Activated CD4-positive, alpha-beta T cell treated with anti-CD3 and anti-CD28 coated beads for 48 hours (primary cell): ENCODE measurements at regions not wholly inside any gene's neighbourhood (a gene's known extent, or its start where the extent isn't known, plus 50 kb on each side); places are given as distances from the start of the nearest gene placed in this dataset.
A peak's percentile ranks its signal among the peaks of the same experiment; 100 is the strongest.
"Not testable (repeated sequence)": the region's sequence is repeated elsewhere in the genome, so short reads cannot be mapped to it uniquely, and the experiment has no call there.

ENCODE experiments used
- DNase-seq: peaks from one replicate; pipeline ENCODE4 v3.0.0-alpha.2; 2020

GRCh38 chr1:148432318-148432717 is 50.8 kb downstream of the PPIAL4G start:
- DNase-seq: not testable (repeated sequence)

- not testable (repeated sequence) for DNase-seq
Measured at GRCh38 chr1:148429856-148430255, 53.2 kb downstream of the PPIAL4G start.

- peak; percentile 61 for DNase-seq
Measured at GRCh38 chr1:148426940-148427611, 56.0 kb downstream of the PPIAL4G start.

GRCh38 chr1:148426385-148426784 is 56.7 kb downstream of the PPIAL4G start:
- DNase-seq: not testable (repeated sequence)

GRCh38 chr1:148424143-148425003 is 58.7 kb downstream of the PPIAL4G start:
- DNase-seq: not testable (repeated sequence)

- DNase-seq: not testable (repeated sequence)
Measured at GRCh38 chr1:148422921-148423320, 60.2 kb downstream of the PPIAL4G start.

GRCh38 chr1:148417241-148417640 is 65.9 kb downstream of the PPIAL4G start:
- not testable (repeated sequence) for DNase-seq

GRCh38 chr1:148413385-148413784 is 69.7 kb downstream of the PPIAL4G start:
- DNase-seq: not testable (repeated sequence)

- not testable (repeated sequence) for DNase-seq
Measured at GRCh38 chr1:148404786-148405568, 78.1 kb downstream of the PPIAL4G start.

GRCh38 chr1:148403925-148404324 is 79.2 kb downstream of the PPIAL4G start:
- DNase-seq: not testable (repeated sequence)

GRCh38 chr1:148403085-148403456 is 80.0 kb downstream of the PPIAL4G start:
- DNase-seq: not testable (repeated sequence)

GRCh38 chr1:148402152-148403084 is 80.7 kb downstream of the PPIAL4G start:
- DNase-seq: peak; percentile 90

- not testable (repeated sequence) for DNase-seq
Measured at GRCh38 chr1:148397516-148397915, 85.6 kb downstream of the PPIAL4G start.

- not testable (repeated sequence) for DNase-seq
Measured at GRCh38 chr1:148392505-148392904, 90.6 kb downstream of the PPIAL4G start.

- not testable (repeated sequence) for DNase-seq
Measured at GRCh38 chr1:148391323-148391722, 91.8 kb downstream of the PPIAL4G start.

- no peak for DNase-seq
Measured at GRCh38 chr1:148389027-148389339, 94.1 kb downstream of the PPIAL4G start.

GRCh38 chr1:148388260-148389026 is 94.7 kb downstream of the PPIAL4G start:
- peak; percentile 92 for DNase-seq

- DNase-seq: not testable (repeated sequence)
Measured at GRCh38 chr1:148387949-148388259, 95.2 kb downstream of the PPIAL4G start.

GRCh38 chr1:148387122-148387948 is 95.8 kb downstream of the PPIAL4G start:
- DNase-seq: peak; percentile 23

GRCh38 chr1:148386617-148387016 is 96.5 kb downstream of the PPIAL4G start:
- DNase-seq: no peak

GRCh38 chr1:148386031-148386398 is 97.1 kb downstream of the PPIAL4G start:
- DNase-seq: not testable (repeated sequence)
